H9 (cell line): ENCODE measurements at regions not wholly inside any gene's neighbourhood (a gene's known extent, or its start where the extent isn't known, plus 50 kb on each side); places are given as distances from the start of the nearest gene placed in this dataset.

Experiments used
- DNase-seq: peaks from one replicate; pipeline ENCODE4 v3.0.0-alpha.2; 2017
- H2AFZ ChIP-seq: one replicate; pipeline ENCODE4 v1.6.1; 2013; ENCODE audit warnings: mild to moderate bottlenecking, low read length, control low read depth, moderate library complexity
- H2AK5ac ChIP-seq: 2 replicates; pipeline ENCODE4 v1.6.1; 2013; ENCODE audit warnings: low read length, control low read depth, mixed read lengths; ENCODE audit not compliant: insufficient read length
- H2BK120ac ChIP-seq: one replicate; pipeline ENCODE4 v1.6.1; 2013; ENCODE audit warnings: low read depth, mild to moderate bottlenecking, low read length, control low read depth, inconsistent platforms; ENCODE audit not compliant: poor library complexity, severe bottlenecking
- H2BK12ac ChIP-seq: 2 replicates; pipeline ENCODE4 v1.6.1; 2013; ENCODE audit warnings: low read length, control low read depth, mixed read lengths, low read depth; ENCODE audit not compliant: insufficient read length
- H2BK15ac ChIP-seq: 2 replicates; pipeline ENCODE4 v1.6.1; 2013; ENCODE audit warnings: low read depth, low read length, control low read depth
- H2BK20ac ChIP-seq: one replicate; pipeline ENCODE4 v1.6.1; 2013; ENCODE audit warnings: low read depth, mild to moderate bottlenecking, low read length, control low read depth, inconsistent platforms; ENCODE audit not compliant: poor library complexity, severe bottlenecking
- H2BK5ac ChIP-seq: 2 replicates; pipeline ENCODE4 v1.6.1; 2013; ENCODE audit warnings: low read length, control low read depth, mixed read lengths; ENCODE audit not compliant: insufficient read length
- H3K14ac ChIP-seq: 2 replicates; pipeline ENCODE4 v1.6.1; 2013; ENCODE audit warnings: low read length, control low read depth; ENCODE audit not compliant: insufficient read depth
- H3K18ac ChIP-seq: 2 replicates; pipeline ENCODE4 v1.6.1; 2013; ENCODE audit warnings: low read depth, mild to moderate bottlenecking, mixed read lengths, low read length, control low read depth; ENCODE audit not compliant: insufficient read length
- H3K23ac ChIP-seq: 2 replicates; pipeline ENCODE4 v1.6.1; 2013; ENCODE audit warnings: low read length, control low read depth, mixed read lengths, low read depth; ENCODE audit not compliant: insufficient read length
- H3K23me2 ChIP-seq: 2 replicates; pipeline ENCODE4 v1.6.1; 2013; ENCODE audit warnings: low read depth, mild to moderate bottlenecking, mixed read lengths, low read length, control low read depth; ENCODE audit not compliant: insufficient read length, poor library complexity, severe bottlenecking
- H3K27ac ChIP-seq: 2 replicates; pipeline ENCODE4 v1.5.1; 2013; ENCODE audit warnings: low read length, control low read depth, mixed read lengths, low read depth; ENCODE audit not compliant: insufficient read length
- H3K27me3 ChIP-seq: 2 replicates; pipeline ENCODE4 v1.6.1; 2013; ENCODE audit warnings: low read length, control low read depth, inconsistent platforms; ENCODE audit not compliant: insufficient read depth
- H3K4ac ChIP-seq: 2 replicates; pipeline ENCODE4 v1.6.1; 2013; ENCODE audit warnings: low read depth, mild to moderate bottlenecking, control low read depth, inconsistent platforms, low read length, moderate library complexity
- H3K4me1 ChIP-seq: 2 replicates; pipeline ENCODE4 v1.6.1; 2013; ENCODE audit warnings: low read length, control low read depth, inconsistent platforms; ENCODE audit not compliant: insufficient read depth
- H3K4me2 ChIP-seq: 2 replicates; pipeline ENCODE4 v1.6.1; 2013; ENCODE audit warnings: low read length, control low read depth, mixed read lengths; ENCODE audit not compliant: insufficient read length, insufficient read depth
- H3K56ac ChIP-seq: 2 replicates; pipeline ENCODE4 v1.6.1; 2013; ENCODE audit warnings: low read depth, mild to moderate bottlenecking, mixed read lengths, low read length, control low read depth; ENCODE audit not compliant: insufficient read length
- H3K79me1 ChIP-seq: 2 replicates; pipeline ENCODE4 v1.6.1; 2013; ENCODE audit warnings: low read depth, mild to moderate bottlenecking, moderate library complexity, low read length, control low read depth, inconsistent platforms; ENCODE audit not compliant: insufficient read depth, poor library complexity, severe bottlenecking
- H3K79me2 ChIP-seq: 2 replicates; pipeline ENCODE4 v1.6.1; 2013; ENCODE audit warnings: low read length, control low read depth, inconsistent platforms; ENCODE audit not compliant: insufficient read depth
- H3K9ac ChIP-seq: 2 replicates; pipeline ENCODE4 v1.6.1; 2013; ENCODE audit warnings: low read length, control low read depth, mixed read lengths; ENCODE audit not compliant: insufficient read length; ENCODE audit errors: extremely low read depth
- H3K9me3 ChIP-seq: one replicate; pipeline ENCODE4 v1.6.1; 2013; ENCODE audit warnings: low read depth, low read length, inconsistent platforms; ENCODE audit not compliant: control insufficient read depth
- H3T11ph ChIP-seq: one replicate; pipeline ENCODE4 v1.6.1; 2013; ENCODE audit warnings: mild to moderate bottlenecking, low read length, control low read depth, inconsistent platforms
- H4K20me1 ChIP-seq: one replicate; pipeline ENCODE4 v1.6.1; 2013; ENCODE audit not compliant: control insufficient read depth, insufficient read length, insufficient read depth
- H4K5ac ChIP-seq: 2 replicates; pipeline ENCODE4 v1.6.1; 2013; ENCODE audit warnings: low read depth, mild to moderate bottlenecking, mixed read lengths, low read length, control low read depth; ENCODE audit not compliant: insufficient read length
- H4K8ac ChIP-seq: replicated peaks from 2 replicates; pipeline ENCODE4 v1.6.1; 2013; ENCODE audit warnings: low read length, control low read depth, mixed read lengths, low read depth; ENCODE audit not compliant: insufficient read length
- H4K91ac ChIP-seq: 2 replicates; pipeline ENCODE4 v1.6.1; 2013; ENCODE audit warnings: low read depth, mild to moderate bottlenecking, moderate library complexity, mixed read lengths, low read length, control low read depth; ENCODE audit not compliant: insufficient read length
- H3K27ac Mint-ChIP-seq, 3 experiments: 2 replicates in 2 of 3; 3 replicates in 1 of 3; pipeline ENCODE4 v1.8.0; 2020 to 2021; ENCODE audit warnings: mixed read lengths in 3 of 3, mild to moderate bottlenecking in 1 of 3, moderate library complexity in 1 of 3
- H3K27me3 Mint-ChIP-seq: 2 replicates; pipeline ENCODE4 v1.8.0; 2021; ENCODE audit warnings: low read depth, mild to moderate bottlenecking, moderate library complexity, mixed read lengths
- H3K36me3 Mint-ChIP-seq, 3 experiments: 2 replicates in 2 of 3; 3 replicates in 1 of 3; pipeline ENCODE4 v1.8.0; 2020 to 2021; ENCODE audit warnings: low read depth in 3 of 3, mixed read lengths in 3 of 3; ENCODE audit not compliant: insufficient read depth in 1 of 3
- H3K4me1 Mint-ChIP-seq, 2 experiments: 2 replicates each; pipeline ENCODE4 v1.8.0; 2020; ENCODE audit warnings: mixed read lengths in 2 of 2
- H3K4me3 Mint-ChIP-seq, 2 experiments: 2 replicates in 1 of 2; 3 replicates in 1 of 2; pipeline ENCODE4 v1.8.0; 2020 to 2021; ENCODE audit warnings: mild to moderate bottlenecking in 2 of 2, mixed read lengths in 2 of 2, moderate library complexity in 1 of 2
- H3K9me3 Mint-ChIP-seq, 2 experiments: 2 replicates in 1 of 2; 3 replicates in 1 of 2; pipeline ENCODE4 v1.8.0; 2020; ENCODE audit warnings: mild to moderate bottlenecking in 2 of 2, mixed read lengths in 2 of 2, moderate library complexity in 1 of 2
- WGBS: extraction: QIAGEN DNeasy Blood & Tissue Kit; methylation state at CpG from one replicate; pipeline ENCODE4 v1.1.7; 2013; ENCODE audit warnings: missing lambda C conversion rate, low lambda C conversion rate, mixed read lengths; ENCODE audit not compliant: insufficient read length; ENCODE audit errors: extremely low coverage; 5-methylcytosine and 5-hydroxymethylcytosine counted together
- TF ChIP-seq, protein P1 (sequence below): fragments of 200-600 bp; sonication (generic); conservative IDR thresholded peaks from 3 replicates; pipeline ENCODE4 v1.8.0; 2021; ENCODE audit warnings: antibody characterized with exemption, mild to moderate bottlenecking

- no CpG with 5 or more reads among the region's 3 CpGs for WGBS
- no peaks in the 10 kb centered on the region for H3K79me1 ChIP-seq
- H3K18ac ChIP-seq: no peak overlapping the region
- H3K4me2 ChIP-seq: no peak overlapping the region
- H3K56ac ChIP-seq: no peak overlapping the region
- no peak overlapping the region for H3T11ph ChIP-seq
- no peak overlapping the region for H4K5ac ChIP-seq
- no peak overlapping the region for H3K4ac ChIP-seq
- no peaks in the 10 kb centered on the region for H3K79me2 ChIP-seq
- no peaks in the 10 kb centered on the region for H3K9me3 ChIP-seq
- H2BK12ac ChIP-seq: no peak overlapping the region
- no peak overlapping the region for H2BK20ac ChIP-seq
- H3K23ac ChIP-seq: no peak overlapping the region
- H2AFZ ChIP-seq: no peak overlapping the region
- Mint-ChIP-seq H3K27me3 (peaks cover 3% of the 10 kb centered on the region), H3K9me3 (0 out of 5 replicates have a peak, but pooled peaks cover 0 to 3% of the 10 kb centered on the region in 2 experiments), H3K36me3 (no peaks in the 10 kb centered on the region), H3K4me3 (no peak overlapping the region), H3K27ac (no peak overlapping the region; a peak in 1 of 7 replicates), H3K4me1 (peaks cover 14 to 16% of the 10 kb centered on the region in 2 experiments)
- H2BK5ac ChIP-seq: no peak overlapping the region
- H3K27me3 ChIP-seq: no peaks in the 10 kb centered on the region
- DNase-seq: no peak
- no peak overlapping the region for H2AK5ac ChIP-seq
- no peaks in the 10 kb centered on the region for H3K23me2 ChIP-seq
- peaks cover 6% of the 10 kb centered on the region; the same call in 1 of the 2 replicates for H3K4me1 ChIP-seq
- no peak overlapping the region for H3K27ac ChIP-seq
- no peak overlapping the region for H4K91ac ChIP-seq
- H3K9ac ChIP-seq: no peak overlapping the region
- TF ChIP-seq, protein P1, sequence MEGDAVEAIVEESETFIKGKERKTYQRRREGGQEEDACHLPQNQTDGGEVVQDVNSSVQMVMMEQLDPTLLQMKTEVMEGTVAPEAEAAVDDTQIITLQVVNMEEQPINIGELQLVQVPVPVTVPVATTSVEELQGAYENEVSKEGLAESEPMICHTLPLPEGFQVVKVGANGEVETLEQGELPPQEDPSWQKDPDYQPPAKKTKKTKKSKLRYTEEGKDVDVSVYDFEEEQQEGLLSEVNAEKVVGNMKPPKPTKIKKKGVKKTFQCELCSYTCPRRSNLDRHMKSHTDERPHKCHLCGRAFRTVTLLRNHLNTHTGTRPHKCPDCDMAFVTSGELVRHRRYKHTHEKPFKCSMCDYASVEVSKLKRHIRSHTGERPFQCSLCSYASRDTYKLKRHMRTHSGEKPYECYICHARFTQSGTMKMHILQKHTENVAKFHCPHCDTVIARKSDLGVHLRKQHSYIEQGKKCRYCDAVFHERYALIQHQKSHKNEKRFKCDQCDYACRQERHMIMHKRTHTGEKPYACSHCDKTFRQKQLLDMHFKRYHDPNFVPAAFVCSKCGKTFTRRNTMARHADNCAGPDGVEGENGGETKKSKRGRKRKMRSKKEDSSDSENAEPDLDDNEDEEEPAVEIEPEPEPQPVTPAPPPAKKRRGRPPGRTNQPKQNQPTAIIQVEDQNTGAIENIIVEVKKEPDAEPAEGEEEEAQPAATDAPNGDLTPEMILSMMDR: no peak
- no peaks in the 10 kb centered on the region for H4K20me1 ChIP-seq
- no peak overlapping the region for H2BK15ac ChIP-seq
- H4K8ac ChIP-seq: no peak overlapping the region
- H3K14ac ChIP-seq: no peak overlapping the region
- no peak overlapping the region for H2BK120ac ChIP-seq
These were observed 91.1 kb downstream of the ENC1 start for GRCh38 chr5:74549384-74549783.
